K562 (cell line): ENCODE measurements at regions not wholly inside any gene's neighbourhood (a gene's known extent, or its start where the extent isn't known, plus 50 kb on each side); places are given as distances from the start of the nearest gene placed in this dataset.

Experiments used
- ATAC-seq: fragments of 200-7000 bp; cut with Tn5 transposase; 3 replicates; pipeline ENCODE4 v1.9.1; 2020; ENCODE audit warnings: moderate library complexity
- BruUV-seq: library from RNA; stranded (reverse); fragments of 400-500 nt; replicated peaks from 2 replicates; lab custom pipeline; 2021; lab: Mats Ljungman, UMichigan
- CTCF ChIA-PET: fragments of 300-600 bp; formaldehyde crosslinking; extraction: SDS; loops from one replicate; lab custom pipeline; 2021; ENCODE audit warnings: low intra/inter-chr PET ratio; lab: Yijun Ruan, JAX
- POLR2A ChIA-PET: fragments of 300-600, 350-650 bp; sonication (Branson Sonifier 250); formaldehyde crosslinking; extraction: SDS; loops from one replicate; lab custom pipeline; 2021; ENCODE audit warnings: antibody characterized with exemption, inconsistent platforms; lab: Yijun Ruan, JAX
- DNase-seq, 4 experiments: peaks; one replicate each; pipeline versions ENCODE4 v3.0.0 to v3.0.0-alpha.2; 2011 to 2018; ENCODE audit warnings: low spot score in 3 of 4, mixed read lengths in 3 of 4; ENCODE audit errors: extremely low read depth in 1 of 4
- FAIRE-seq: peaks from 2 replicates; lab custom pipeline; 2011; peaks lifted over from hg19 to GRCh38; lab: Jason Lieb, UNC
- H2AFZ ChIP-seq: 2 replicates; pipeline ENCODE4 v1.6.0; 2011; ENCODE audit warnings: low read depth, low read length, control low read depth, inconsistent platforms
- H3K27ac ChIP-seq: fragments of 200-600 bp; 3 replicates; pipeline ENCODE4 v1.8.0; 2011; ENCODE audit warnings: low read depth, mild to moderate bottlenecking, control low read depth, inconsistent platforms, low read length, moderate library complexity, mixed read lengths; ENCODE audit errors: extremely low read depth
- H3K27me3 ChIP-seq, 2 experiments: fragments of 300-600 bp in 1 of 2; 2 replicates in 1 of 2; 3 replicates in 1 of 2; pipeline versions ENCODE4 v1.6.0 to v1.8.0; 2011; ENCODE audit warnings: inconsistent platforms in 2 of 2, low read length in 2 of 2, mild to moderate bottlenecking in 1 of 2, mixed read lengths in 1 of 2, moderate library complexity in 1 of 2; ENCODE audit not compliant: control insufficient read depth in 2 of 2, insufficient read depth in 2 of 2
- H3K36me3 ChIP-seq: fragments of 300-600 bp; 3 replicates; pipeline ENCODE4 v1.8.0; 2011; ENCODE audit warnings: mild to moderate bottlenecking, low read length, inconsistent platforms; ENCODE audit not compliant: control insufficient read depth, insufficient read depth
- H3K4me1 ChIP-seq, 2 experiments: fragments of 200-600 bp in 1 of 2; replicated peaks in 1 of 2; 2 replicates in 1 of 2; 3 replicates in 1 of 2; pipeline versions ENCODE4 v1.5.1 to v1.8.0; 2011; ENCODE audit warnings: inconsistent platforms in 2 of 2, low read length in 2 of 2, mild to moderate bottlenecking in 1 of 2, mixed read lengths in 1 of 2, moderate library complexity in 1 of 2; ENCODE audit not compliant: control insufficient read depth in 2 of 2, insufficient read depth in 2 of 2
- H3K4me2 ChIP-seq: 2 replicates; pipeline ENCODE4 v1.6.1; 2011; ENCODE audit warnings: low read length, control low read depth, inconsistent platforms, mixed read lengths; ENCODE audit not compliant: insufficient read depth
- H3K4me3 ChIP-seq: fragments of 200-600 bp; sonication (generic), shearing (Covaris generic); 2 replicates; pipeline ENCODE4 v1.5.1; 2016; ENCODE audit warnings: control low read depth, inconsistent platforms
- H3K79me2 ChIP-seq: fragments of 200-600 bp; 3 replicates; pipeline ENCODE4 v1.8.0; 2011; ENCODE audit warnings: low read length, inconsistent platforms; ENCODE audit not compliant: control insufficient read depth, insufficient read depth
- H3K9ac ChIP-seq, 2 experiments: 2 replicates each; pipeline versions ENCODE4 v1.6.0 to v1.6.1; 2011; ENCODE audit warnings: low read depth in 2 of 2, low read length in 2 of 2, control low read depth in 1 of 2, inconsistent platforms in 1 of 2, mild to moderate bottlenecking in 1 of 2, mixed read lengths in 1 of 2; ENCODE audit not compliant: insufficient read depth in 1 of 2
- H3K9me1 ChIP-seq: one replicate; pipeline ENCODE4 v1.6.0; 2011; ENCODE audit warnings: inconsistent platforms, mild to moderate bottlenecking, low read length, moderate library complexity; ENCODE audit not compliant: control insufficient read depth, insufficient read depth
- H3K9me3 ChIP-seq: replicated peaks from 2 replicates; pipeline ENCODE4 v1.5.1; 2011; ENCODE audit warnings: low read depth, low read length, inconsistent platforms; ENCODE audit not compliant: control insufficient read depth, insufficient read depth
- H4K20me1 ChIP-seq: replicated peaks from 2 replicates; pipeline ENCODE4 v1.6.1; 2011; ENCODE audit warnings: low read length, inconsistent platforms, mixed read lengths; ENCODE audit not compliant: control insufficient read depth, insufficient read depth
- BCOR ChIP-seq: fragments of 450-650 bp; IDR thresholded peaks from 2 replicates; pipeline ENCODE4 v1.6.1; 2016
- CBX5 ChIP-seq: IDR thresholded peaks from 2 replicates; pipeline ENCODE4 v1.6.1; 2014; ENCODE audit warnings: low read depth, borderline replicate concordance
- E4F1 ChIP-seq: fragments of 250-450 bp; sonication (Bioruptor Pico); IDR thresholded peaks from 2 replicates; pipeline ENCODE4 v1.5.0; 2021; ENCODE audit warnings: mild to moderate bottlenecking, borderline replicate concordance
- MLLT1 ChIP-seq, 2 experiments: fragments of 450-650 bp; IDR thresholded peaks; 2 replicates each; pipeline ENCODE4 v1.6.1; 2016
- NFYB ChIP-seq: IDR thresholded peaks from 2 replicates; pipeline ENCODE4 v1.6.1; 2011; ENCODE audit warnings: mild to moderate bottlenecking, moderate library complexity; ENCODE audit not compliant: insufficient read length; ENCODE audit errors: extremely low read depth
- ZBTB26 ChIP-seq: fragments of 450-650 bp; formaldehyde crosslinking; IDR thresholded peaks from 2 replicates; pipeline ENCODE4 v1.4.0; 2022; ENCODE audit warnings: missing genetic modification characterization
- WGBS: fragments of 100-300 bp; shearing (Covaris generic); methylation state at CpG from one replicate; pipeline ENCODE4 v1.1.6; 2016; ENCODE audit warnings: low coverage, mixed read lengths; ENCODE audit not compliant: insufficient coverage; ENCODE audit errors: missing lambda C conversion rate; 5-methylcytosine and 5-hydroxymethylcytosine counted together
- in situ Hi-C: fragments of 300-500 bp; cut with MboI; formaldehyde crosslinking; loops from 4 replicates; pipeline ENCODE4 v1.15.0; 2018; ENCODE audit warnings: inconsistent platforms, mixed read lengths
- intact Hi-C: fragments of 100-400 bp; cut with micrococcal nuclease; formaldehyde crosslinking; loops from 2 replicates; pipeline ENCODE4 v1.14.2; 2022

- ChIA-PET POLR2A (no interaction called here), CTCF (no interaction called here)
- Histone ChIP-seq H3K79me2 (no peaks in the 10 kb centered on the region), H3K9me3 (no peaks in the 10 kb centered on the region), H3K4me2 (no peak overlapping the region), H3K36me3 (no peaks in the 10 kb centered on the region), H3K9me1 (no peaks in the 10 kb centered on the region), H3K4me3 (no peak overlapping the region), H3K4me1 (no peaks in the 10 kb centered on the region), H2AFZ (no peak overlapping the region), H3K9ac (no peak overlapping the region), H3K27me3 (no peaks in the 10 kb centered on the region), H4K20me1 (no peaks in the 10 kb centered on the region), H3K27ac (no peak overlapping the region)
- DNase-seq, result no peak
- no peak for FAIRE-seq
- in situ Hi-C loops (no loop called here), intact Hi-C loops (no loop called here)
- BruUV-seq, result no TSS peak
- WGBS, result 1% methylated on average over 9 of the region's 9 CpGs
- no peak for ATAC-seq
- no peak for TF ChIP-seq NFYB
- TF ChIP-seq MLLT1 (IDR thresholded peaks at IDR 0.05), result no peak
- TF ChIP-seq ZBTB26 (CRISPR knock-in tag), result no peak
- TF ChIP-seq CBX5, result no peak
- no peak for TF ChIP-seq E4F1 (CRISPR knock-in tag)
- TF ChIP-seq BCOR, result no peak
Measured at GRCh38 chr7:69457595-69458504, 140.4 kb upstream of the AUTS2 start.
